ENCODE measurements at regions not wholly inside any gene's neighbourhood (a gene's known extent, or its start where the extent isn't known, plus 50 kb on each side); places are given as distances from the start of the nearest gene placed in this dataset.

DNA sequence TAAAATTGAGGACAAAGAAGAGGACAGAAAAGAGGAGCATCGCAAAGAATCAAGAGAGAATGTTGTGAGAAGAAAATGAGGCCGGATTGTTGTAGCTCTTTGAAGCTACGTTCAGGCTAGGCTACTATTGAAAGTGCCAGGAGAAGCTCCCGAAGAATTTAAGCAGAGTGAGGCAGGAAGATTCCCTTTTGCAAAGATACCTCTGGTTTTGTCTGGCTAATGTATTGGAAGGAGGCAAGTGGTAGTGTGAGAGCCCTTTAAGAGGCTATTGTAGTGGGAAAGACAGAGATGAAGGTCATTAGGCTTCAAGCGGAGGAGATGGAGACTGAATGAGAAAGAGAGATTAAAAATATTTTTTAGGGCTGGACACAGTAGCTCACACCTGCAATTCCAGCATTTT lies 476.9 kb upstream of the ADGRL2 start:
- TF ChIP-seq, protein P1, sequence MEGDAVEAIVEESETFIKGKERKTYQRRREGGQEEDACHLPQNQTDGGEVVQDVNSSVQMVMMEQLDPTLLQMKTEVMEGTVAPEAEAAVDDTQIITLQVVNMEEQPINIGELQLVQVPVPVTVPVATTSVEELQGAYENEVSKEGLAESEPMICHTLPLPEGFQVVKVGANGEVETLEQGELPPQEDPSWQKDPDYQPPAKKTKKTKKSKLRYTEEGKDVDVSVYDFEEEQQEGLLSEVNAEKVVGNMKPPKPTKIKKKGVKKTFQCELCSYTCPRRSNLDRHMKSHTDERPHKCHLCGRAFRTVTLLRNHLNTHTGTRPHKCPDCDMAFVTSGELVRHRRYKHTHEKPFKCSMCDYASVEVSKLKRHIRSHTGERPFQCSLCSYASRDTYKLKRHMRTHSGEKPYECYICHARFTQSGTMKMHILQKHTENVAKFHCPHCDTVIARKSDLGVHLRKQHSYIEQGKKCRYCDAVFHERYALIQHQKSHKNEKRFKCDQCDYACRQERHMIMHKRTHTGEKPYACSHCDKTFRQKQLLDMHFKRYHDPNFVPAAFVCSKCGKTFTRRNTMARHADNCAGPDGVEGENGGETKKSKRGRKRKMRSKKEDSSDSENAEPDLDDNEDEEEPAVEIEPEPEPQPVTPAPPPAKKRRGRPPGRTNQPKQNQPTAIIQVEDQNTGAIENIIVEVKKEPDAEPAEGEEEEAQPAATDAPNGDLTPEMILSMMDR (conservative IDR thresholded peaks at IDR 0.05; ENCODE audit: low read depth, low read length), result no peak
- TF ChIP-seq EZH2 (IDR thresholded peaks at IDR 0.05; ENCODE audit: borderline replicate concordance, low read depth, low read length, poor library complexity, severe bottlenecking), result no peak

Data from A673 (cell line).